Prostate gland (tissue), 2 donors: ENCODE measurements at regions not wholly inside any gene's neighbourhood (a gene's known extent, or its start where the extent isn't known, plus 50 kb on each side); places are given as distances from the start of the nearest gene placed in this dataset.

Experiments
- DNase-seq: peaks from one replicate; pipeline ENCODE4 v3.0.0-alpha.2; 2019; ENCODE audit warnings: low spot score
- H3K27ac ChIP-seq, 2 donors: fragments of 200-600 bp; sonication (generic); 2 replicates each; pipeline ENCODE4 v1.5.1; 2017 to 2019
- H3K27me3 ChIP-seq: fragments of 200-600 bp; sonication (generic); replicated peaks from 2 replicates; pipeline ENCODE4 v1.5.1; 2019; ENCODE audit not compliant: insufficient read depth
- H3K36me3 ChIP-seq, 2 donors: fragments of 200-600 bp; sonication (generic); 1 replicate in 1 of 2; 2 replicates in 1 of 2; pipeline versions ENCODE4 v1.5.1 to v1.8.1; 2017 to 2019
- H3K4me1 ChIP-seq: fragments of 200-600 bp; sonication (generic); replicated peaks from 2 replicates; pipeline ENCODE4 v1.5.1; 2019
- H3K4me3 ChIP-seq, 2 donors: fragments of 200-600 bp; sonication (generic); 2 replicates each; pipeline ENCODE4 v1.5.1; 2017 to 2019
- H3K9me3 ChIP-seq: fragments of 200-600 bp; sonication (generic); 2 replicates; pipeline ENCODE4 v1.5.1; 2017
- POLR2A ChIP-seq: fragments of 450-650 bp; IDR thresholded peaks from one replicate; pipeline ENCODE4 v1.6.1; 2016; ENCODE audit warnings: antibody characterized with exemption, mild to moderate bottlenecking
- POLR2AphosphoS5 ChIP-seq: sonication (generic); formaldehyde crosslinking; IDR thresholded peaks from one replicate; pipeline ENCODE4 v1.6.1; 2017; ENCODE audit warnings: antibody characterized with exemption
- WGBS: methylation state at CpG from one replicate; pipeline ENCODE4 v1.1.5; 2018; 5-methylcytosine and 5-hydroxymethylcytosine counted together
- intact Hi-C: fragments of 100-400 bp; cut with DNase I; formaldehyde crosslinking; loops from one replicate; pipeline ENCODE4 v1.14.2; 2022
- TF ChIP-seq, protein P1 (sequence below), 4 experiments: fragments of 200-600 bp in 2 of 4; fragments of 450-650 bp in 2 of 4; sonication (generic) in 2 of 4; IDR thresholded peaks; 1 replicate in 3 of 4; 2 replicates in 1 of 4; pipeline ENCODE4 v1.5.1; 2016 to 2019; ENCODE audit warnings: antibody characterized with exemption in 4 of 4, mild to moderate bottlenecking in 2 of 4, moderate library complexity in 2 of 4

DNA sequence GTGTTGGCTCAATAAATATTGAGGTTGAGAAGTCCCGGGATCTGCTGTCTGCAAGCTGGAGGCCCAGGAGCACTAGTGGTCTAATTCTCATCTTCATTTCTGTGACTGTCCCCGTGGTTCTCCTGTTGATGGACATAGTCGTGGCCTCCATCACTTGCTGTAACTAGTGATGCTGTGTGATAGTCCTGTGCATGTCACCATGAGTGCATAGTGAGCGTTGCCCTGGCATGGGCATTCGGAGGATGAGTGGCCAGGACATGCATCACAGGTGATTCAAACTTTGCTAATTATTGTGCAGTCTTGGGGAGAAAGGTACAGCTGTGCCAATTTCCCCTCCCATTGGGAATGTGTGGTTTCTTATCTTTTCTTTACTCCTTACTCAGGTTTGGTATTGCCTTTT lies 902.2 kb downstream of the BRD1 start:
- intact Hi-C loops: no loop called here
- no peaks in the 10 kb centered on the region for H3K4me1 ChIP-seq
- no peak overlapping the region for H3K4me3 ChIP-seq
- no peaks in the 10 kb centered on the region for H3K36me3 ChIP-seq
- H3K27me3 ChIP-seq: no peaks in the 10 kb centered on the region
- no peaks in the 10 kb centered on the region for H3K9me3 ChIP-seq
- TF ChIP-seq POLR2A: no peak
- TF ChIP-seq, protein P1, sequence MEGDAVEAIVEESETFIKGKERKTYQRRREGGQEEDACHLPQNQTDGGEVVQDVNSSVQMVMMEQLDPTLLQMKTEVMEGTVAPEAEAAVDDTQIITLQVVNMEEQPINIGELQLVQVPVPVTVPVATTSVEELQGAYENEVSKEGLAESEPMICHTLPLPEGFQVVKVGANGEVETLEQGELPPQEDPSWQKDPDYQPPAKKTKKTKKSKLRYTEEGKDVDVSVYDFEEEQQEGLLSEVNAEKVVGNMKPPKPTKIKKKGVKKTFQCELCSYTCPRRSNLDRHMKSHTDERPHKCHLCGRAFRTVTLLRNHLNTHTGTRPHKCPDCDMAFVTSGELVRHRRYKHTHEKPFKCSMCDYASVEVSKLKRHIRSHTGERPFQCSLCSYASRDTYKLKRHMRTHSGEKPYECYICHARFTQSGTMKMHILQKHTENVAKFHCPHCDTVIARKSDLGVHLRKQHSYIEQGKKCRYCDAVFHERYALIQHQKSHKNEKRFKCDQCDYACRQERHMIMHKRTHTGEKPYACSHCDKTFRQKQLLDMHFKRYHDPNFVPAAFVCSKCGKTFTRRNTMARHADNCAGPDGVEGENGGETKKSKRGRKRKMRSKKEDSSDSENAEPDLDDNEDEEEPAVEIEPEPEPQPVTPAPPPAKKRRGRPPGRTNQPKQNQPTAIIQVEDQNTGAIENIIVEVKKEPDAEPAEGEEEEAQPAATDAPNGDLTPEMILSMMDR (IDR thresholded peaks at IDR 0.05): no peak
- no peak for TF ChIP-seq POLR2AphosphoS5
- H3K27ac ChIP-seq: no peak overlapping the region
- 85% methylated on average over 5 of the region's 5 CpGs for WGBS
- DNase-seq: no peak

DNA sequence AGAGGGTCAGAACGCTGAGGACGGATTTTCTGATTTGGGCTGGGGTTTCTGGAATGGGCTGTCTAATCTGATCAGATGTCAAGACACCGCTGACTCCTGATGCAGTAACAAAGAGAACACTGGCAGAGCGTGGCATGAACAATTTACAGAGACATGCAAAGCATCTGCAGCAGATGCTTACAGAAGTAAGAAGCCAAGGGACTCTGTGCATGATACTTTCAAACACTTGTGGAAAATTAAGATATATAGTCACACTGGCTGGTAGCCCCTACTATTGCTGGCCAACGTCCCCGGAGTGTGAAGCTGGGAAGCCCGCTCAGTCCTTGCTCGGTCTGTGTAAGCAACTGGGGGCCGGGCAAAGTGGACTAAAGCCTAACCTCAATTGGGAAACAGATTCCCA lies 903.7 kb downstream of the BRD1 start:
- DNase-seq: no peak
- no peaks in the 10 kb centered on the region for H3K9me3 ChIP-seq
- H3K36me3 ChIP-seq: no peaks in the 10 kb centered on the region
- intact Hi-C loops: no loop called here
- TF ChIP-seq POLR2AphosphoS5 (no peak), POLR2A (no peak)
- TF ChIP-seq, protein P1 (IDR thresholded peaks at IDR 0.05): no peak
- no peak overlapping the region for H3K27ac ChIP-seq
- no peak overlapping the region for H3K4me3 ChIP-seq
- WGBS: 75% methylated on average over 9 of the region's 9 CpGs
- H3K4me1 ChIP-seq: no peaks in the 10 kb centered on the region
- H3K27me3 ChIP-seq: no peaks in the 10 kb centered on the region

DNA sequence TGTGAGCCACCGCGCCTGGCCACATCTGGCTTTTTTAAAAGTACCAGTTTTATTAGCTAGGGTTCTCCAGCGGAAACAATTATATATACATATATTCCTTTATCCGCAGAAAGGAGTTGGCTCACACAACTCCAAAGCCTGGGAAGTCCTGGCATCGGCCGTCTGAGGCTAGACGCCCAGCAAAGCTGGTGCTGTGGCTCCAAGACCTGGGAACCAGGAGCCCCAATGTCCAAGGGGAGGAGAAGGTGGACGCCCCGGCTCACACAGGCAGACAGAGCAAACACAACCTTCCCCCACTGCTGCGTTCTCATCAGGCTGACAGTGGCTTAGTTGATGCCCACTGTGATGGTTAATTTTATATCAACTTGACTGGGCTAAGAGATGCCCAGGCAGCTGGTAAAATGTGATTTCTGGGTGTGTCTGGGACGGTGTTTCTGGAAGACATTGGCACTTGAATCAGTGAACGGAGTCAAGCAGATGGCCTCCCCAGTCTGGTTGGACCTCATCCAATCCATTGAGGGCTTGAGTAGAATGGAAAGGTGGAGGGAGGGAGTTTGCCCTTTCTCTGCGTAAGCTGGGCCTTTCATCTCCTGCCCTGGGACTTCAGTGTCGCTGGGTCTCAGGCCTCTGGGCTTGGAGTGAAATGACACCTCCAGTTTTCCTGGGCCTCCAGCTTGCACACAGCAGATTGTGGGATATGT lies 904.4 kb downstream of the BRD1 start:
- Histone ChIP-seq H3K36me3 (no peaks in the 10 kb centered on the region), H3K27ac (no peak overlapping the region), H3K4me3 (no peak overlapping the region), H3K4me1 (no peaks in the 10 kb centered on the region), H3K9me3 (no peaks in the 10 kb centered on the region), H3K27me3 (no peaks in the 10 kb centered on the region)
- intact Hi-C loops: no loop called here
- TF ChIP-seq, protein P1 (IDR thresholded peaks at IDR 0.05): no peak
- TF ChIP-seq POLR2A: no peak
- no peak for TF ChIP-seq POLR2AphosphoS5
- WGBS: 84% methylated on average over 14 of the region's 14 CpGs
- DNase-seq: no peak

DNA sequence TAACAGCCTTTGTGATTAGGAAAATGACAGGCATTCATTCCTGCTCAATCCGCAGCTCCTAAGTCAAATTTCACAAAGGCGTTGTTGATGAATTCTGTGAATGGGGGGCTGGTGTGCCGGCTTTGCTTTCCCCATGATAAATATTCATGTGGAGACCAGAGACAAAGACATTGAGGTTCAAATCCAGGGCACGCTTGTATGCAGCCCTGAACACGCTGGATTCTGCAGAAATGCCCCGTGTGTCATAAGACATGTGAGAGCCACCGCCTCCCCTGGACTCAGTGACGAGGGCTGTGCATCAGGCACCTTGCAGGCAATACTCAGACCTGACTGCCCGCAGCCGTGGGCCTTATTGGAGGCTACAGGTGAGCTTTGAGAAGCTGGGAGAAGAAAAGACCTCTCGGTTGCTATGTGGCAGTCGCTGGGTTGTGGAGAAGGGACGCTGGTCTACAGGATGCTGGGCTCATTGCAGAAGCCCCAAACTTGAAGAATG lies 906.2 kb downstream of the BRD1 start:
- H3K4me3 ChIP-seq: no peak overlapping the region
- intact Hi-C loops: no loop called here
- DNase-seq: no peak
- WGBS: 90% methylated on average over 13 of the region's 13 CpGs
- H3K36me3 ChIP-seq: no peaks in the 10 kb centered on the region
- H3K27me3 ChIP-seq: no peaks in the 10 kb centered on the region
- no peaks in the 10 kb centered on the region for H3K9me3 ChIP-seq
- no peak overlapping the region for H3K27ac ChIP-seq
- H3K4me1 ChIP-seq: no peaks in the 10 kb centered on the region
- TF ChIP-seq, protein P1 (IDR thresholded peaks at IDR 0.05): no peak
- TF ChIP-seq POLR2AphosphoS5 (no peak), POLR2A (no peak)

DNA sequence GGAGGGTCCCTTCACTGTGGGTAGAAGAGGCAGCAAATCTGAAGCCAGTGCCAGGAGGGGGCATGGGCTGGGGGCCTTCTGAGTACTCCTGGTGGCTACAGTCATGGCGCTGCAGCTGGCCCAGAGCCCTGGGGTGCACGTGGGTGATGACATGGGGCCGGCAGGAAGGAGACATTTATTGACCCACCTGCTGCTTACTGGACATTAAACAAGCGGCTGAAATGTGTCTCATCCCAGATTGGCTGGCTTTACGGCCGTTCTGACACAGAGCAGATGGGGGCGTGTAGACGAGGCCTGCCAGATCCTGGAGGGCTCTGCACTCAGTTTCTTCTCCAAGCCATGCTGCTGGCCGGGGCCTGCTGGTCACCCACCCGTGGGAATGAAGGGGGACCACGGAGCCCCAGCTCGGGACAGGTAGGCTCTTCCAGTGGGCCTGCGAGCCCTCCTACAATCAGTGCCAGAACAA lies 906.9 kb downstream of the BRD1 start:
- Histone ChIP-seq H3K36me3 (no peaks in the 10 kb centered on the region), H3K27me3 (no peaks in the 10 kb centered on the region), H3K9me3 (no peaks in the 10 kb centered on the region), H3K4me3 (no peak overlapping the region), H3K4me1 (no peaks in the 10 kb centered on the region), H3K27ac (no peak overlapping the region)
- no peak for DNase-seq
- WGBS: 40% methylated on average over 13 of the region's 13 CpGs
- no peak for TF ChIP-seq POLR2AphosphoS5
- TF ChIP-seq POLR2A: no peak
- TF ChIP-seq, protein P1 (IDR thresholded peaks at IDR 0.05): no peak
- intact Hi-C loops: no loop called here
